OCI-LY1 (cell line): ENCODE measurements at regions not wholly inside any gene's neighbourhood (a gene's known extent, or its start where the extent isn't known, plus 50 kb on each side); places are given as distances from the start of the nearest gene placed in this dataset.

Experiments used
- H2AFZ ChIP-seq: fragments of 200-600 bp; sonication (generic), shearing (Covaris generic); 2 replicates; pipeline ENCODE4 v1.6.0; 2014; ENCODE audit warnings: antibody characterized with exemption, mild to moderate bottlenecking, low read length
- H3F3A ChIP-seq: fragments of 200-600 bp; sonication (generic), shearing (Covaris generic); 2 replicates; pipeline ENCODE4 v1.6.0; 2014; ENCODE audit warnings: mild to moderate bottlenecking, antibody characterized with exemption, low read length, moderate library complexity; ENCODE audit not compliant: insufficient read depth
- H3K27ac ChIP-seq: fragments of 200-600 bp; sonication (generic); 2 replicates; pipeline ENCODE4 v1.5.1; 2014; ENCODE audit warnings: low read length, mixed run types, mild to moderate bottlenecking, low read depth; ENCODE audit not compliant: poor library complexity, severe bottlenecking
- H3K27me3 ChIP-seq: fragments of 200-600 bp; sonication (generic); 2 replicates; pipeline ENCODE4 v1.6.0; 2014; ENCODE audit warnings: antibody characterized with exemption, mild to moderate bottlenecking, low read length, moderate library complexity; ENCODE audit not compliant: insufficient read depth
- H3K36me3 ChIP-seq: fragments of 200-600 bp; sonication (generic); 2 replicates; pipeline ENCODE4 v1.6.1; 2014; ENCODE audit warnings: mild to moderate bottlenecking, antibody characterized with exemption, low read length, moderate library complexity, mixed read lengths; ENCODE audit not compliant: insufficient read depth
- H3K4me1 ChIP-seq: fragments of 200-600 bp; sonication (generic); 2 replicates; pipeline ENCODE4 v1.5.1; 2014; ENCODE audit warnings: mild to moderate bottlenecking, low read length, moderate library complexity; ENCODE audit not compliant: insufficient read depth, severe bottlenecking
- H3K4me2 ChIP-seq: fragments of 200-600 bp; sonication (generic), shearing (Covaris generic); 2 replicates; pipeline ENCODE4 v1.6.1; 2014; ENCODE audit warnings: low read length
- H3K4me3 ChIP-seq: fragments of 200-600 bp; sonication (generic); 2 replicates; pipeline ENCODE4 v1.5.1; 2014; ENCODE audit warnings: low read length, low read depth, mild to moderate bottlenecking, mixed read lengths; ENCODE audit not compliant: poor library complexity, severe bottlenecking
- H3K79me2 ChIP-seq: fragments of 200-600 bp; shearing (Covaris generic); 2 replicates; pipeline ENCODE4 v1.6.1; 2016; ENCODE audit warnings: mixed run types, low read length, mixed read lengths; ENCODE audit not compliant: insufficient read depth
- H3K9ac ChIP-seq: fragments of 200-600 bp; sonication (generic), shearing (Covaris generic); 2 replicates; pipeline ENCODE4 v1.6.1; 2014; ENCODE audit warnings: mild to moderate bottlenecking, low read length, mixed read lengths
- H3K9me2 ChIP-seq: fragments of 200-600 bp; sonication (generic), shearing (Covaris generic); 2 replicates; pipeline ENCODE4 v1.6.1; 2014; ENCODE audit warnings: low read depth, mild to moderate bottlenecking, low read length, mixed read lengths
- H3K9me3 ChIP-seq: fragments of 200-600 bp; shearing (Covaris generic); 2 replicates; pipeline ENCODE4 v1.6.1; 2014; ENCODE audit warnings: low read length, mixed read lengths
- H4K20me1 ChIP-seq: fragments of 200-600 bp; sonication (generic), shearing (Covaris generic); 2 replicates; pipeline ENCODE4 v1.6.0; 2016; ENCODE audit warnings: mild to moderate bottlenecking, low read length; ENCODE audit not compliant: insufficient read depth
- EZH2 ChIP-seq: fragments of 200-600 bp; sonication (generic), shearing (Covaris generic); IDR thresholded peaks from 2 replicates; pipeline ENCODE4 v1.8.0; 2017; ENCODE audit warnings: borderline replicate concordance, mixed run types, mild to moderate bottlenecking, antibody characterized with exemption, low read length, moderate library complexity, mixed read lengths
- TF ChIP-seq, protein P1 (sequence below): fragments of 200-600 bp; sonication (generic), shearing (Covaris generic); IDR thresholded peaks from 2 replicates; pipeline ENCODE4 v1.5.1; 2017; ENCODE audit warnings: mild to moderate bottlenecking, antibody characterized with exemption, low read length, moderate library complexity, mixed read lengths

DNA sequence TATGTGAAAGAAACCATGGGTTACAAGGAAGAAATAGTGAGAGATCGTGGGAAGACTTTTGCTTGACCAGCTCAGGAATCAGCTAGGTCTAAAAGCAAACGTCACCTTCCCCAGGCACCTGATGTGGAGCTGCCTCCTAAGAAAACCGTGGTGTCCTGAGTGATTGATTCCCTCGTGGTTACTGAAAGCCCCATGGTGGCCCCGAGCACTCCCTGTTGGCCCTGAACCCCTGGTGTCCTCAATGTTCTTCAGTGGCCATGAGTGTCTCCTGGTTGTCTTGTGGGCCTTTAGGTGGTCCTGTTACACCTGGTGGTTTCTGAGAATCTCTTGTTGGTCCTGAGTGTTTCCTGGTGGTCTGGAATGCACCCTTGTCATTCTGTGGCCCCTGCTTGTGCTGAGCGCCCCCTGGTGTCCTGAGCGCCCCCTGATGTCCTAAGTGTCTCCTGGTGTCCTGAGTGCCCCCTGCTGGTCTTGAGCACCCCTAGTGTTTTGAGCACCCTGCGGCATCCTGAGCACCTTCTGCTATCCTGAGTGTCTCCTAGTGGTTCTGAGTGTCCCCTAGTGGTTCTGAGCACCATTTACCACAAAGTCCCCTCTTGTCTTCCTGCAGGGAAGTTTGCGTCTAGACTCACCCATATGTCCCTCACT lies 518.7 kb downstream of the TMEM121 start:
- Histone ChIP-seq H3F3A (no peaks in the 10 kb centered on the region), H3K36me3 (no peaks in the 10 kb centered on the region), H3K27me3 (no peaks in the 10 kb centered on the region), H3K9ac (no peak overlapping the region), H4K20me1 (no peaks in the 10 kb centered on the region), H3K79me2 (no peaks in the 10 kb centered on the region), H3K4me3 (no peak overlapping the region), H3K9me3 (no peaks in the 10 kb centered on the region), H3K9me2 (no peaks in the 10 kb centered on the region), H2AFZ (no peak overlapping the region), H3K4me1 (no peaks in the 10 kb centered on the region), H3K4me2 (no peak overlapping the region), H3K27ac (no peak overlapping the region)
- no peak for TF ChIP-seq EZH2
- TF ChIP-seq, protein P1, sequence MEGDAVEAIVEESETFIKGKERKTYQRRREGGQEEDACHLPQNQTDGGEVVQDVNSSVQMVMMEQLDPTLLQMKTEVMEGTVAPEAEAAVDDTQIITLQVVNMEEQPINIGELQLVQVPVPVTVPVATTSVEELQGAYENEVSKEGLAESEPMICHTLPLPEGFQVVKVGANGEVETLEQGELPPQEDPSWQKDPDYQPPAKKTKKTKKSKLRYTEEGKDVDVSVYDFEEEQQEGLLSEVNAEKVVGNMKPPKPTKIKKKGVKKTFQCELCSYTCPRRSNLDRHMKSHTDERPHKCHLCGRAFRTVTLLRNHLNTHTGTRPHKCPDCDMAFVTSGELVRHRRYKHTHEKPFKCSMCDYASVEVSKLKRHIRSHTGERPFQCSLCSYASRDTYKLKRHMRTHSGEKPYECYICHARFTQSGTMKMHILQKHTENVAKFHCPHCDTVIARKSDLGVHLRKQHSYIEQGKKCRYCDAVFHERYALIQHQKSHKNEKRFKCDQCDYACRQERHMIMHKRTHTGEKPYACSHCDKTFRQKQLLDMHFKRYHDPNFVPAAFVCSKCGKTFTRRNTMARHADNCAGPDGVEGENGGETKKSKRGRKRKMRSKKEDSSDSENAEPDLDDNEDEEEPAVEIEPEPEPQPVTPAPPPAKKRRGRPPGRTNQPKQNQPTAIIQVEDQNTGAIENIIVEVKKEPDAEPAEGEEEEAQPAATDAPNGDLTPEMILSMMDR: peak; percentile 99

DNA sequence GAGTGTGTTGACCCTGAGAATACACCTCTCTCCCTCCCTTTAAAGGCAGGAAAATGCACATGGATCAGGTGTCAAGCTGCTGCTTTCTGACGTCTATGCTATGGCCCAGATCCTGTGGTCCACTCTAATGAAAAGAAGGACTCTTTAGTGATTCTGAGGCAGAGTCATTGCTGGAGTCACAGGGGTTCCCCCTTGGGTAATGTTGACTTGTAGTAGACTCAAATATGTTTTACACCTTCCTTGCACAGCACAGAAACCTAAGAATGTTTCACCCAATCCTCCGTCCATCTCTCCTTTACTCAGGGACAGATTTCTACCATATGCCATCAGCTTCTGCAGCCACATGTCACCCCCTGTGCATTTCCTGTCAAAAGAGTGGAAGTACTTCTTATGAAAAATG lies 525.4 kb downstream of the TMEM121 start:
- Histone ChIP-seq H3K9me2 (no peaks in the 10 kb centered on the region), H3K4me1 (no peaks in the 10 kb centered on the region), H3K79me2 (no peaks in the 10 kb centered on the region), H3F3A (no peaks in the 10 kb centered on the region), H3K9ac (no peak overlapping the region), H4K20me1 (no peaks in the 10 kb centered on the region), H3K9me3 (no peaks in the 10 kb centered on the region), H3K4me3 (no peak overlapping the region), H3K27me3 (no peaks in the 10 kb centered on the region; the same call in 1 of the 2 replicates), H3K4me2 (no peak overlapping the region), H3K27ac (no peak overlapping the region), H3K36me3 (no peaks in the 10 kb centered on the region), H2AFZ (no peak overlapping the region)
- TF ChIP-seq, protein P1: no peak
- no peak for TF ChIP-seq EZH2

DNA sequence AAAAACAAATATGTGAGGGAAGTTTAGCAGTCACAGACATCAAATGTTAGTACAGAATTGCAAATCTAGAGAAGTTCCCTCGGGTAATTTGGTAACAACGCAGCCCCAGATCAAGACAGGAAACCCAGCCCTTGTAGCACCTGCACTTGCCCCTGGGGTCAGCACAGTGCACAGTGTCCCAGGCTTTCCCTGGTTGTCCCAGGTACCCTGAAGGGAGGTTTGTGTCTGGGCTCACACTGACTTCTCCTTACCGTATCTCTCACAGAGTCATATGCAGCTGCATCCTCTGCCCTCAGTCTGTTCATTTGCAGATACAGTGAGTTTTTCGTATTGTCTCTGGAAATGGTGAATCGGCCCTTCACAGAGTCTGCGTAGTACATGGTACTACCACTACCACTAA lies 528.9 kb downstream of the TMEM121 start:
- H3K27me3 ChIP-seq: no peaks in the 10 kb centered on the region; the same call in 1 of the 2 replicates
- TF ChIP-seq EZH2: no peak
- H3K4me1 ChIP-seq: no peaks in the 10 kb centered on the region
- no peaks in the 10 kb centered on the region for H4K20me1 ChIP-seq
- H3F3A ChIP-seq: no peaks in the 10 kb centered on the region
- no peak overlapping the region for H3K9ac ChIP-seq
- no peaks in the 10 kb centered on the region for H3K79me2 ChIP-seq
- H3K9me3 ChIP-seq: no peaks in the 10 kb centered on the region
- no peaks in the 10 kb centered on the region for H3K9me2 ChIP-seq
- no peak overlapping the region for H3K27ac ChIP-seq
- H3K36me3 ChIP-seq: no peaks in the 10 kb centered on the region
- H3K4me2 ChIP-seq: no peak overlapping the region
- no peak overlapping the region for H2AFZ ChIP-seq
- H3K4me3 ChIP-seq: no peak overlapping the region

DNA sequence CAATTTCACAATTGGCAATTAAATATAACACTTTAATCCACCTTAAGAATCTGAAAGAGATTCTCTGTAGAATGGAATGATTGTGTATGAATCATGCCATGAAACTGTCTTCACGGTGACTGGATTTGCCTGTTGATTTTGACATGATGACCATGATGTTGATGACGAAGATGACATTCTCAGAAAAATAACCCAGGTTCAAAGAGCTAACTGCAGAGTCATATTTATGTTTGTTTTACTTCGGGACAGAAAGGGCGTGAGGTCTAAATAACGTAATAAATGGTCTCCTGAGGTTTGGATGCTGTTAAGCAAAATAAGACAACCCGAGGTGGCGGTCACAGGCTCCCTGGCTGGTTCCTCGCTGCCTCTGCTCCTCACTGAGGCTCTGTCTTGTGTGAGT lies 532.0 kb downstream of the TMEM121 start:
- Histone ChIP-seq H3K27me3 (no peaks in the 10 kb centered on the region; the same call in 1 of the 2 replicates), H3K4me2 (no peak overlapping the region), H3K9ac (no peak overlapping the region), H2AFZ (no peak overlapping the region), H3K79me2 (no peaks in the 10 kb centered on the region), H3F3A (no peaks in the 10 kb centered on the region), H3K9me2 (no peaks in the 10 kb centered on the region), H4K20me1 (no peaks in the 10 kb centered on the region), H3K36me3 (no peaks in the 10 kb centered on the region), H3K4me3 (no peak overlapping the region), H3K9me3 (no peaks in the 10 kb centered on the region), H3K27ac (no peak overlapping the region), H3K4me1 (no peaks in the 10 kb centered on the region)
- TF ChIP-seq, protein P1: no peak
- TF ChIP-seq EZH2: no peak
